H1 (cell line): ENCODE measurements at regions not wholly inside any gene's neighbourhood (a gene's known extent, or its start where the extent isn't known, plus 50 kb on each side); places are given as distances from the start of the nearest gene placed in this dataset.

Source experiments
- ASH2L ChIP-seq: fragments of 200-600, 300-600 bp; sonication (generic); IDR thresholded peaks from one replicate; pipeline ENCODE4 v1.7.1; 2017; ENCODE audit warnings: low read length
- POLR2AphosphoS5 ChIP-seq: IDR thresholded peaks from 2 replicates; pipeline ENCODE4 v1.6.1; 2011; ENCODE audit warnings: low read depth, low read length
- RAD21 ChIP-seq, 2 experiments: IDR thresholded peaks in 1 of 2; conservative IDR thresholded peaks in 1 of 2; 2 replicates each; pipeline ENCODE4 v1.6.1; 2011; ENCODE audit warnings: low read depth in 2 of 2, low read length in 2 of 2, improper control_type of control experiment in 1 of 2, inconsistent platforms in 1 of 2, mild to moderate bottlenecking in 1 of 2, moderate library complexity in 1 of 2
- TF ChIP-seq, protein P1 (sequence below): IDR thresholded peaks from 2 replicates; pipeline ENCODE4 v1.6.1; 2011; ENCODE audit warnings: low read depth, mild to moderate bottlenecking, low read length; ENCODE audit not compliant: insufficient read depth
- TF ChIP-seq, protein P2 (sequence below), 3 experiments: IDR thresholded peaks; 1 replicate in 2 of 3; 2 replicates in 1 of 3; pipeline versions ENCODE4 v1.5.1 to v1.6.1; 2011; ENCODE audit warnings: low read length in 3 of 3, mild to moderate bottlenecking in 3 of 3, inconsistent platforms in 2 of 3, low read depth in 1 of 3, moderate library complexity in 1 of 3; ENCODE audit not compliant: insufficient read depth in 1 of 3; ENCODE audit errors: control extremely low read depth in 1 of 3

DNA sequence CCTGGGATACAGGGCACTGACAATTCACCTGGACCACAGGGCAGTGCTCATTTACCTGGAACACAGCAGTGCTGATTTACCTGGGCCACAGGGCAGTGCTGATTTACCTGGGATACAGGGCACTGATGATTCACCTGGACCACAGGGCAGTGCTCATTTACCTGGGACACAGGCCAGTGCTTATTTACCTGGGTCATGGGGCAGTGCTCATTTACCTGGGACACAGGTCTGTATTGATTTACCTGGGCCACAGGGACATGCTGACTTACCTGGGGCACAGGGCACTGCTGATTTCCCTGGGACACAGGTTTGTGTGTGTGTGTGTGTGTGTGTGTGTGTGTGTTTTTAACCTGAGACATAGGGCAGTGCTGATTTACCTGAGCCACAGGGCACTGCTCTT, 261.7 kb downstream of the MATN1 start:
- TF ChIP-seq POLR2AphosphoS5: no peak
- TF ChIP-seq, protein P1, sequence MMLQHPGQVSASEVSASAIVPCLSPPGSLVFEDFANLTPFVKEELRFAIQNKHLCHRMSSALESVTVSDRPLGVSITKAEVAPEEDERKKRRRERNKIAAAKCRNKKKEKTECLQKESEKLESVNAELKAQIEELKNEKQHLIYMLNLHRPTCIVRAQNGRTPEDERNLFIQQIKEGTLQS: no peak
- TF ChIP-seq RAD21 (IDR thresholded peaks at IDR 0.05 in 1 of 2, conservative IDR thresholded peaks at IDR 0.05 in 1 of 2; ENCODE audit: low read depth in 2 of 2, low read length in 2 of 2): no peak
- TF ChIP-seq, protein P2, sequence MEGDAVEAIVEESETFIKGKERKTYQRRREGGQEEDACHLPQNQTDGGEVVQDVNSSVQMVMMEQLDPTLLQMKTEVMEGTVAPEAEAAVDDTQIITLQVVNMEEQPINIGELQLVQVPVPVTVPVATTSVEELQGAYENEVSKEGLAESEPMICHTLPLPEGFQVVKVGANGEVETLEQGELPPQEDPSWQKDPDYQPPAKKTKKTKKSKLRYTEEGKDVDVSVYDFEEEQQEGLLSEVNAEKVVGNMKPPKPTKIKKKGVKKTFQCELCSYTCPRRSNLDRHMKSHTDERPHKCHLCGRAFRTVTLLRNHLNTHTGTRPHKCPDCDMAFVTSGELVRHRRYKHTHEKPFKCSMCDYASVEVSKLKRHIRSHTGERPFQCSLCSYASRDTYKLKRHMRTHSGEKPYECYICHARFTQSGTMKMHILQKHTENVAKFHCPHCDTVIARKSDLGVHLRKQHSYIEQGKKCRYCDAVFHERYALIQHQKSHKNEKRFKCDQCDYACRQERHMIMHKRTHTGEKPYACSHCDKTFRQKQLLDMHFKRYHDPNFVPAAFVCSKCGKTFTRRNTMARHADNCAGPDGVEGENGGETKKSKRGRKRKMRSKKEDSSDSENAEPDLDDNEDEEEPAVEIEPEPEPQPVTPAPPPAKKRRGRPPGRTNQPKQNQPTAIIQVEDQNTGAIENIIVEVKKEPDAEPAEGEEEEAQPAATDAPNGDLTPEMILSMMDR (IDR thresholded peaks at IDR 0.05; ENCODE audit: control extremely low read depth in 1 of 3, insufficient read depth in 1 of 3, low read depth in 1 of 3, low read length in 3 of 3): no peak
- no peak for TF ChIP-seq ASH2L
